GM13976 (cell line): ENCODE measurements at regions not wholly inside any gene's neighbourhood (a gene's known extent, or its start where the extent isn't known, plus 50 kb on each side); places are given as distances from the start of the nearest gene placed in this dataset.

Source experiments
- DNase-seq: peaks from one replicate; pipeline ENCODE4 v3.0.0; 2012; ENCODE audit warnings: low spot score
- in situ Hi-C: fragments of 300-500 bp; cut with MboI; formaldehyde crosslinking; loops from one replicate; pipeline ENCODE4 v1.12.0; 2022; ENCODE audit warnings: low sequenced_read_pairs, mixed read lengths, inconsistent platforms; ENCODE audit not compliant: unreplicated experiment
- TF ChIP-seq, protein P1 (sequence below): IDR thresholded peaks from 2 replicates; pipeline ENCODE4 v1.5.1; 2012; ENCODE audit warnings: borderline replicate concordance, mild to moderate bottlenecking; ENCODE audit not compliant: insufficient read depth; ENCODE audit errors: extremely low read depth, missing control alignments, control extremely low read depth

DNA sequence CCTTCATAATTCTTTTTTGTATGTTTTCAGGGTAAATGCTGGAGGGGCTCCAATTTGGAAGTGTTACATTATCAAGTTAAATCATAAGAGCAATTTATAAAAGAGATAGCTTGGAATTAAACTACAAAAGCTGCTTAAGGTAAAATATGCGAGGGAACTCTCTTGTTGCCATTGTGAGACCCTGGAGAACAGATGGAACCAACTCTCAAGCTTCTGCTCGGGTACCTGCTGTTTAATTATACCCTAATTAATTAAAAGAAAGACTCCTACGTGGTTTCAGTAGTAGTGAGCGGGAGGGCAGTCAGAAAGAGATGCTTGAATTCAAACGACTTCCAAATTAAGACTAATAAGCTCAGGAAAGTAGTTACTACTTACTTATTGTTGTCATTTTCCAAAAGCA lies 313.1 kb upstream of the TACR3 start:
- in situ Hi-C loops = no loop called here
- no peak for DNase-seq
- TF ChIP-seq, protein P1, sequence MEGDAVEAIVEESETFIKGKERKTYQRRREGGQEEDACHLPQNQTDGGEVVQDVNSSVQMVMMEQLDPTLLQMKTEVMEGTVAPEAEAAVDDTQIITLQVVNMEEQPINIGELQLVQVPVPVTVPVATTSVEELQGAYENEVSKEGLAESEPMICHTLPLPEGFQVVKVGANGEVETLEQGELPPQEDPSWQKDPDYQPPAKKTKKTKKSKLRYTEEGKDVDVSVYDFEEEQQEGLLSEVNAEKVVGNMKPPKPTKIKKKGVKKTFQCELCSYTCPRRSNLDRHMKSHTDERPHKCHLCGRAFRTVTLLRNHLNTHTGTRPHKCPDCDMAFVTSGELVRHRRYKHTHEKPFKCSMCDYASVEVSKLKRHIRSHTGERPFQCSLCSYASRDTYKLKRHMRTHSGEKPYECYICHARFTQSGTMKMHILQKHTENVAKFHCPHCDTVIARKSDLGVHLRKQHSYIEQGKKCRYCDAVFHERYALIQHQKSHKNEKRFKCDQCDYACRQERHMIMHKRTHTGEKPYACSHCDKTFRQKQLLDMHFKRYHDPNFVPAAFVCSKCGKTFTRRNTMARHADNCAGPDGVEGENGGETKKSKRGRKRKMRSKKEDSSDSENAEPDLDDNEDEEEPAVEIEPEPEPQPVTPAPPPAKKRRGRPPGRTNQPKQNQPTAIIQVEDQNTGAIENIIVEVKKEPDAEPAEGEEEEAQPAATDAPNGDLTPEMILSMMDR = no peak

DNA sequence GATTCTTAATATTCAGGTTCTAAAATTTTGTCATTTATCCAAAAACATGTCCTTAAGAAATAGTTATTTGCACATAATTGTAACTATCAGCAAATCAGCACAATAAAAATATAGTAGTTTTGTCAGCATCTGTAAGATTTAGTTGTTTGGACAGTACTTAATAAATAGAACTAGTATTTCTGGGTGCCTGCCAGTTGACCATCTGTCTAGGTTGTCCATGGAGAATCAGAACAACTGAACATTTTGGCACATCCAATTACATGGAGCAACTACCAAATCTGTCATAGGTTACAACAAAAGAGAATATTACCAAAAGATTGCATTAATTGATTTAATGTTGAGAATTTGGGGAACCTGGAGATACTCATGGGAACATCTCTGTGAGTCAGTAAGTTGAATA lies 305.5 kb upstream of the TACR3 start:
- no peak for DNase-seq
- TF ChIP-seq, protein P1 = no peak
- in situ Hi-C loops = no loop called here

DNA sequence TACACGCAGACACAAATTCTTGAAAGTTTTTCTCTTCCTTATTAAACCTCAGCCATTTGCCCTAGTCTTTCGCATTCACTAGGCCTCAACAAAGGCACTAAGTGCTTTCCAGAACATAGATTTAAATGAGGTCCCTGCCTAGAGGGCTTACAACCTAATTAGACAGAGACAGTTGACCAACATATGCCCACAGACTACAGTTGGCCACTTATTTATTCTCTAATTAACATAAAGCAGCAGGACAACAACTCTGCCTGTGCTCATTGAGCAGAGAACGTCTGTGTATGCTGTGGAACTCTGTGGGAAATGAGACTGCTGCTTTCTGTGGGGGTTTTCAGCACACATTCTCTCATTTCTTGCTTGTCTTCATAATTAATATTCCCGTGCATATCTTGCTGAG lies 303.0 kb upstream of the TACR3 start:
- in situ Hi-C loops = no loop called here
- DNase-seq = no peak
- TF ChIP-seq, protein P1 = no peak

DNA sequence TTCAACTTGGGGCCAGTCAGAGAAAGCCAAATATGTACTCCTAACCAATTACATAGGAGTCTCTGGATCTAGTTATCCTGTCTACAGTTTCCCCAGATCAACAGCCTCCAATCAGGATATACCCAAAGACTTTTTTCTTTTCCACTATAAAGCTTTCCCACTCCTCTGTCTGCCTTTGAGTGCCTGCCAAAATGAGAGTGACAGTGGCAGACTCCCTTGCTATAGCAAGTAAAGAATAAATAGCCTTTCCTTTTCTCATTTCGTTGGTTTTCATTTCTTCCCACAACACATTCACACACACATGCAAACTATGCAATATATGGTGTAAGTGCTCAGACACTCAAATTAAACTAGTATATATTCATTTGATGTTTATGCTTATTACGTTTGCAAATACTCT lies 302.4 kb upstream of the TACR3 start:
- DNase-seq = no peak
- in situ Hi-C loops = no loop called here
- TF ChIP-seq, protein P1 = no peak

DNA sequence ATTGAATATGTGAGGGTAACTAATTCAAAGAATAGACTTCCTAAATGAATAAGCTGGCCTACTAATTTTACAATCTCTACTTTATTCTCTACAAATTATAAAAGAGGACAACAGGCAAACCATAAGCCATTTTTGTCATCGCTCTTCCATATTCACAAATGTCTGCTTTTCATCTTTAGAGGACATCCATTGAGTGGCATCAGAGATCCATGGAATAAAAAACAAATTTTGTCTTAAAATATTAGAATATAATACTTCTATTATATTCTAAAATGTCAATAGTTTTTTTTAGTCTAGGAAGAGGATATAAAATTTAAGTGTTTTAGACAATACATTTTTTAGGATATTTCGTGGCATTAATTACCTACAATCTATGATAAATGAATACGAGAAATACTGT lies 300.9 kb upstream of the TACR3 start:
- no peak for DNase-seq
- TF ChIP-seq, protein P1 = no peak
- in situ Hi-C loops = no loop called here

DNA sequence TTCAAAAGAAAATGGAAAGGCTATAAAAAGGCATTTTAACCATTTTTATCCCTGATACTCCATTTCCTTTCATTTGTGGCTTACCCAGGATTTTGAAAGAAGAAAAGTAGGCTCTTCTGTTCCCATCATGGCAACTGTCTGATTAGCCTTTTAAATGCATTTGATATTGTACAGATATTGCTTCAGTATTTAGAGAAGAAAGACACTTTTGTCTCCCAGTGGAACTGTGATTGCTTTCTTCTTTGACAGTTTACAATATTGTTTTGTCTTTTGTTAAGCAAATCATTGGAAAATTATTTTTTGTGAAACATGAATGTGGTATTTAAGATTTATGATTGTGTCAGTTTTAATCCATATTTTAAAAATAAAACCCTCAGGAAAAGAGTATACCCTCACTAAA lies 297.4 kb upstream of the TACR3 start:
- TF ChIP-seq, protein P1 = no peak
- no peak for DNase-seq
- in situ Hi-C loops = no loop called here

DNA sequence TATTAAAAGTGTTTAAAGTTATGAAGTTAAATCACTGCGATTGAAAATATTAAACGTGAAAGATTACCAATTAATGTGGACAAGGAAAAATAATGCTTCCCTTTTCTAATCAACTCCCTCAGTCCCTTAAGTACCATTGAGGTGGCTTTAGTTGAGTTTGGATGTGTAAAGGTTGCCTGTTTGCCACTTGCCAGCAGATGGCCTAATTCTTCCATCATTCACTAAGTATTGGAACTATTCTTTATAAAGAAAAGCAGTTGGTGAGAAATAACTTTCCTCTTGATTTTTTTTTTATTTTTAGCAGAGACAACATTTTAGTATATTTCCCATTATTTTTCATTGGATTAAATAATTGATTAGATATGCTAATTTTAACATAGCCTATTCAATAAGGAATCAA lies 295.9 kb upstream of the TACR3 start:
- TF ChIP-seq, protein P1 = peak; percentile 28
- no peak for DNase-seq
- in situ Hi-C loops = no loop called here
